GM10248 (cell line): ENCODE measurements at regions not wholly inside any gene's neighbourhood (a gene's known extent, or its start where the extent isn't known, plus 50 kb on each side); places are given as distances from the start of the nearest gene placed in this dataset.

Experiments
- CTCF ChIA-PET: fragments of 300-600 bp; sonication (Branson Sonifier 250); formaldehyde crosslinking; extraction: SDS; loops from one replicate; lab custom pipeline; 2021; ENCODE audit warnings: antibody characterized with exemption; lab: Yijun Ruan, JAX
- POLR2A ChIA-PET: fragments of 350-650 bp; sonication (Branson Sonifier 250); formaldehyde crosslinking; extraction: SDS; loops from one replicate; lab custom pipeline; 2020; ENCODE audit warnings: antibody characterized with exemption; lab: Yijun Ruan, JAX
- DNase-seq: peaks from one replicate; pipeline ENCODE4 v3.0.0; 2012; ENCODE audit errors: extremely low spot score
- TF ChIP-seq, protein P1 (sequence below): IDR thresholded peaks from 2 replicates; pipeline ENCODE4 v1.5.1; 2012; ENCODE audit warnings: mild to moderate bottlenecking, low read depth; ENCODE audit errors: extremely low read depth, missing control alignments, control extremely low read depth

DNA sequence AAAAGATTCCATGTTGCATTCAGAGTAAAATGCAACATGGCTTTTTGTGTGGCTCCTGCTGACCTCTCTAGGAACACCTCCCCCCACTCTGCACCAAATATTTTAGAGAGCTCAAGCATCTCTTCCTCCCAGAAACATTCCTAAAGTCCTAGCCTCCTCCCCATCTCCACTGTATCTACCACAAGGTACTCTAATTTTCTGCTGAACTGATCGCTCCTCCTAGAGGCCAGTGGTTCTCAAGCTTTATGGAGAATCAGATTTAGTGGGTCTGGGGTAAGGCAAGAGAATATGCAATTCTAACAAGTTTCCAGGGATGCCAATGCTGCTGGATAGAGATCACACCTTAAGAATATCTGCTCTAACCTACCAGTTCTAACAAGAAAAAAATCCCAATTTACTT is 89.5 kb upstream of the HNRNPA3 start:
- TF ChIP-seq, protein P1, sequence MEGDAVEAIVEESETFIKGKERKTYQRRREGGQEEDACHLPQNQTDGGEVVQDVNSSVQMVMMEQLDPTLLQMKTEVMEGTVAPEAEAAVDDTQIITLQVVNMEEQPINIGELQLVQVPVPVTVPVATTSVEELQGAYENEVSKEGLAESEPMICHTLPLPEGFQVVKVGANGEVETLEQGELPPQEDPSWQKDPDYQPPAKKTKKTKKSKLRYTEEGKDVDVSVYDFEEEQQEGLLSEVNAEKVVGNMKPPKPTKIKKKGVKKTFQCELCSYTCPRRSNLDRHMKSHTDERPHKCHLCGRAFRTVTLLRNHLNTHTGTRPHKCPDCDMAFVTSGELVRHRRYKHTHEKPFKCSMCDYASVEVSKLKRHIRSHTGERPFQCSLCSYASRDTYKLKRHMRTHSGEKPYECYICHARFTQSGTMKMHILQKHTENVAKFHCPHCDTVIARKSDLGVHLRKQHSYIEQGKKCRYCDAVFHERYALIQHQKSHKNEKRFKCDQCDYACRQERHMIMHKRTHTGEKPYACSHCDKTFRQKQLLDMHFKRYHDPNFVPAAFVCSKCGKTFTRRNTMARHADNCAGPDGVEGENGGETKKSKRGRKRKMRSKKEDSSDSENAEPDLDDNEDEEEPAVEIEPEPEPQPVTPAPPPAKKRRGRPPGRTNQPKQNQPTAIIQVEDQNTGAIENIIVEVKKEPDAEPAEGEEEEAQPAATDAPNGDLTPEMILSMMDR, result no peak
- CTCF ChIA-PET, result interaction anchor here (1.3 kb wide), 1 partner anchor 252 kb away, joined by 3 read pairs; no protein-coding TSS in a partner anchor
- no peak for DNase-seq
- POLR2A ChIA-PET, result no interaction called here

DNA sequence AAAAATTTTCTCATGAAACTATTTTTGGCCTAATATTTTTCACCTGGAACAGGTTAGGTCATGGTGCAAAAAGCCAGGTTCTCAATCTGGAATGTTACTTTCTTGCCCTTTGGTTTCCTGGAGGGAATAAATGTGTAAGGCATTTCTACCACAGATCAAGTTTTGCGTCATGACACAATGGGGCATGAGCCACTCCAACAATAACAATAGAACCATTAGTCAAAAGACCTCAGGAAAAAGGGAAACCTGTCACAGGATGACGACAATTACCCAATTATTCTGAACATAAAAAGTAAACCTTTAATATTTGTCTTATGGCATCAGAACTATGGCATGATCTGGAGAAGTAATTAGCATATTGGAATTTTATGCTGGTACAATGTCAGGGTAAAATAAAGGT is 88.2 kb upstream of the HNRNPA3 start:
- DNase-seq, result no peak
- ChIA-PET POLR2A (no interaction called here), CTCF (interaction anchor here (1.2 kb wide), 1 partner anchor 24 kb away, joined by 4 read pairs; no protein-coding TSS in a partner anchor)
- TF ChIP-seq, protein P1, result no peak

DNA sequence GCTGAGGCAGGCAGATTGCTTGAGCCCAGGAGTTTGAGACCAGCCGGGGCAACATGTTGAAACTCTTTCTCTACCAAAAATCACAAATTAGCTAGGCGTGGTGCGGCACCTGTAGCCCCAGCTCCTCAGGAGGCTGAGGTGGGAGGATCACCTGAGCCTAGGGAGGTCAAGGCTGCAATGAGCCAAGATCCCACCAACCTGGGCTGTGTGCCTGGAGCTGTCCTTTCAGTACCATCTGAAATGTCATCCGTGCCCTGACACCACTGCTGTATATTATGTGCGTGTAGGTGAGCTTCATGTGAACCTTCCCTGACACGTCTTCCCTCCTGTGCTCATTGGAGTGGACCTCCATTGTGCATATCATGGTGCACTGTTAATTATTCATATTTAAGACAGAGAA is 84.8 kb upstream of the HNRNPA3 start:
- ChIA-PET CTCF (interaction anchor here (2.2 kb wide), 1 partner anchor 21 kb away, joined by 8 read pairs; no protein-coding TSS in a partner anchor), POLR2A (no interaction called here)
- DNase-seq, result no peak
- TF ChIP-seq, protein P1, result no peak

DNA sequence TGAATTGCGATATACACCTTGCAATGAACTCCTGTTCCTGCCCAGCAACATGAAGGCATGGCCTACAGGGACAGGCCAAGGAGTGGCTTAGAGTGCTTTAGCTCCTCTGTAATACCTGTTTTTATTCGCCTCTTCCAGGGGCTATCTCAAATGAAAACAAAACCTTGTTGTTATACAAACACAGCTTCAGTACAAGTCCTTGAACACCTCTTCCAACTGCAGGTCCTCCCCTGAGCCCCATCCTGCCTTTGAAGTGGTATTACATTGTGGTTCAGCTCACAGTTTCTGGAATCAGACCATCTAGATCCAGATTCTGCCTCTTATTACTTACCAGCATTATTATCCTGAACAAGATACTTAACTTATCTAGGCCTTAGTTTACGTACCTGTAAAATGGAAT is 83.0 kb upstream of the HNRNPA3 start:
- CTCF ChIA-PET, result interaction anchor here (1.2 to 2.2 kb wide), 3 partner anchors 11 to 20 kb away, joined by 3 to 7 read pairs (median 6); no protein-coding TSS in a partner anchor
- no peak for DNase-seq
- TF ChIP-seq, protein P1, result no peak
- POLR2A ChIA-PET, result interaction anchor here (0.5 kb wide), 1 partner anchor 664 kb away, joined by 3 read pairs; no protein-coding TSS in a partner anchor

DNA sequence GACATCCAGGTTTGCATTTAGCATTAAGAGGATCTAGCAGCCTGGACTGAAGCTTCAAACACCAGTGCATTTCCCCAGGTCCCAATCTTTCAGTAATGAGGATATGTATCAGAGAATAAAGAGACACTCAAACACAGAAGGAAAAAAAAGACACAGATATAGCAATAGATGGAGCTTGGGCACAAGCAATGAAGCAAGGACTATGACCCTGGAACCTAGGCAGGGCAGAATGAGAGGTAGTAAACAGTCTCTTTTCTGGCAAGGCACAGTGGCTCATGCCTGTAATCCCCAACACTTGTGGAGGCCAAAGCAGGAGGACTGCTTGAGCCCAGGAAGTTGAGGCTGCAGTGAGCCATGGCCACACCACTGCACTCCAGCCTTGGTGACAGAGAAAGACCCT is 80.7 kb upstream of the HNRNPA3 start:
- no peak for DNase-seq
- CTCF ChIA-PET, result no interaction called here
- POLR2A ChIA-PET, result no interaction called here
- TF ChIP-seq, protein P1, result no peak

DNA sequence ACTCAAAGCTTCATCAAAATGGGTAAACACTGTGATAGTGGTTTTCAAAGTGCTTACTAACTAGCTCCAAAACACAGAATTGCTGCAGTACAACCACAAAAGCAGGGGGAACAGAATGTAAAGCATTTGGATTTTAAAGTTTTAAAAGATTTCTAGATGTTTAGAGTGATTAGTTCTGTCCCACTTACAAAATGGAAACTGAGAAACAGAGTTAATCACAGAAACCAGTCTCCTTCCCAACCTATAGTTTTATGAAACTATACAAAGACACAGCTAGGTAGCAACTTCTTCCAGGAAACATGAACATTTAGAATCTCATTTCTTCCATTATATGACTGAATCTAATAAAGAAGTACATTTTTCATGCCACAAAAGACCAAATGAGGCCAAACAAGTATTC is 73.8 kb upstream of the HNRNPA3 start:
- ChIA-PET POLR2A (no interaction called here), CTCF (interaction anchor here (3.3 kb wide), 1 partner anchor 10 kb away, joined by 15 read pairs; no protein-coding TSS in a partner anchor)
- TF ChIP-seq, protein P1, result no peak
- DNase-seq, result no peak

DNA sequence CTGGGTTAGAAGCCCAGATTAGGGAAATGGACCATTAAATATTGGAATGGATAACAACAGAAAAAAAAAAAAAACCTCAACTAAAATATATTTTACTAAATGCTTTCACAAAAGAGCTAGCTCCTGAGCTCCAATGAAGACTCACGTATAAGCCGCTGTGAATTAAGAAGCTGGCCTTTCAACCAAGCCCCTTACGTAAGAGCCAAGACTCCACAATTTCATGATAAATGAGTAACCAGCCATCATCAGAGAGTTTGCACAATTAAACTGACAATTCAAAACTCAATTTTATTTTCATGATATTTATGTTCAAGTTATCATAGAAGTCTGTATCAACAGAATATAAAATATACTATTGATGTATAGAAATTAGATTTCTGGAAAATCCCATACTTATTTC is 70.7 kb upstream of the HNRNPA3 start:
- ChIA-PET POLR2A (no interaction called here), CTCF (interaction anchor here (1.2 to 1.4 kb wide), 2 partner anchors 15 to 1001 kb away, joined by 3 to 4 read pairs; no protein-coding TSS in a partner anchor)
- no peak for DNase-seq
- TF ChIP-seq, protein P1, result no peak
